OCI-LY3 (cell line): ENCODE measurements at regions not wholly inside any gene's neighbourhood (a gene's known extent, or its start where the extent isn't known, plus 50 kb on each side); places are given as distances from the start of the nearest gene placed in this dataset.

Experiments
- EZH2phosphoT487 ChIP-seq: fragments of 200-600 bp; shearing (Covaris generic); IDR thresholded peaks from 2 replicates; pipeline ENCODE4 v1.6.1; 2018; ENCODE audit warnings: antibody characterized with exemption, mixed run types, low read depth
- TF ChIP-seq, protein P1 (sequence below): fragments of 200-600, 300-600 bp; sonication (generic); IDR thresholded peaks from 2 replicates; pipeline ENCODE4 v1.5.1; 2014; ENCODE audit warnings: antibody characterized with exemption, low read length, low read depth

GRCh38 chrX:63402106-63402505 lies 51.0 kb upstream of the SPIN4 start:
- TF ChIP-seq, protein P1, sequence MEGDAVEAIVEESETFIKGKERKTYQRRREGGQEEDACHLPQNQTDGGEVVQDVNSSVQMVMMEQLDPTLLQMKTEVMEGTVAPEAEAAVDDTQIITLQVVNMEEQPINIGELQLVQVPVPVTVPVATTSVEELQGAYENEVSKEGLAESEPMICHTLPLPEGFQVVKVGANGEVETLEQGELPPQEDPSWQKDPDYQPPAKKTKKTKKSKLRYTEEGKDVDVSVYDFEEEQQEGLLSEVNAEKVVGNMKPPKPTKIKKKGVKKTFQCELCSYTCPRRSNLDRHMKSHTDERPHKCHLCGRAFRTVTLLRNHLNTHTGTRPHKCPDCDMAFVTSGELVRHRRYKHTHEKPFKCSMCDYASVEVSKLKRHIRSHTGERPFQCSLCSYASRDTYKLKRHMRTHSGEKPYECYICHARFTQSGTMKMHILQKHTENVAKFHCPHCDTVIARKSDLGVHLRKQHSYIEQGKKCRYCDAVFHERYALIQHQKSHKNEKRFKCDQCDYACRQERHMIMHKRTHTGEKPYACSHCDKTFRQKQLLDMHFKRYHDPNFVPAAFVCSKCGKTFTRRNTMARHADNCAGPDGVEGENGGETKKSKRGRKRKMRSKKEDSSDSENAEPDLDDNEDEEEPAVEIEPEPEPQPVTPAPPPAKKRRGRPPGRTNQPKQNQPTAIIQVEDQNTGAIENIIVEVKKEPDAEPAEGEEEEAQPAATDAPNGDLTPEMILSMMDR, result no peak
- TF ChIP-seq EZH2phosphoT487, result no peak
